IMR-90 (cell line): ENCODE measurements at regions not wholly inside any gene's neighbourhood (a gene's known extent, or its start where the extent isn't known, plus 50 kb on each side); places are given as distances from the start of the nearest gene placed in this dataset.

Experiments used
- ATAC-seq: fragments of 200-7000 bp; cut with Tn5 transposase; 2 replicates; pipeline ENCODE4 v1.9.1; 2020; ENCODE audit warnings: low read depth, mild to moderate bottlenecking, moderate library complexity
- BruUV-seq: library from RNA; stranded (reverse); fragments of 400-500 nt; replicated peaks from 2 replicates; lab custom pipeline; 2021; lab: Mats Ljungman, UMichigan
- CTCF ChIA-PET: fragments of 300-600 bp; formaldehyde crosslinking; extraction: SDS; loops from one replicate; lab custom pipeline; 2021; ENCODE audit warnings: antibody characterized with exemption; lab: Yijun Ruan, JAX
- POLR2A ChIA-PET: fragments of 300-600 bp; sonication (Branson Sonifier 250); formaldehyde crosslinking; loops from one replicate; lab custom pipeline; 2022; ENCODE audit warnings: antibody characterized with exemption; ENCODE audit not compliant: unreplicated experiment; lab: Charles Lee
- DNase-seq: peaks from one replicate; pipeline ENCODE4 v3.0.0; 2013
- H2AFZ ChIP-seq: replicated peaks from 2 replicates; pipeline ENCODE3; 2013; ENCODE audit warnings: low read length, mild to moderate bottlenecking; ENCODE audit not compliant: poor library complexity
- H2AK5ac ChIP-seq: 2 replicates; pipeline ENCODE4 v1.6.1; 2013; ENCODE audit warnings: low read depth, low read length, inconsistent platforms
- H2AK9ac ChIP-seq: replicated peaks from 2 replicates; pipeline ENCODE3; 2013; ENCODE audit warnings: mild to moderate bottlenecking, low read depth, low read length, moderate library complexity; ENCODE audit not compliant: poor library complexity
- H2BK120ac ChIP-seq: 2 replicates; pipeline ENCODE4 v1.6.1; 2013; ENCODE audit warnings: low read depth, low read length, inconsistent platforms
- H2BK15ac ChIP-seq: 3 replicates; pipeline ENCODE4 v1.6.1; 2013; ENCODE audit warnings: low read depth, low read length, inconsistent platforms
- H2BK20ac ChIP-seq: 2 replicates; pipeline ENCODE4 v1.6.1; 2013; ENCODE audit warnings: low read depth, mild to moderate bottlenecking, inconsistent platforms, low read length, moderate library complexity
- H2BK5ac ChIP-seq: 2 replicates; pipeline ENCODE4 v1.6.1; 2013; ENCODE audit warnings: mild to moderate bottlenecking, low read depth, low read length, inconsistent platforms; ENCODE audit not compliant: poor library complexity, severe bottlenecking
- H3K14ac ChIP-seq: replicated peaks from 2 replicates; pipeline ENCODE4 v1.6.1; 2013; ENCODE audit warnings: low read depth, low read length, inconsistent platforms
- H3K18ac ChIP-seq: 2 replicates; pipeline ENCODE4 v1.6.1; 2013; ENCODE audit warnings: low read depth, low read length, control low read depth
- H3K23ac ChIP-seq: 2 replicates; pipeline ENCODE4 v1.6.1; 2013; ENCODE audit warnings: low read depth, low read length, inconsistent platforms
- H3K27ac ChIP-seq: 2 replicates; pipeline ENCODE4 v1.5.1; 2013; ENCODE audit warnings: mild to moderate bottlenecking, control low read depth, low read length; ENCODE audit not compliant: insufficient read depth
- H3K27me3 ChIP-seq: 2 replicates; pipeline ENCODE4 v1.6.1; 2013; ENCODE audit warnings: low read length; ENCODE audit not compliant: control insufficient read depth, insufficient read depth
- H3K36me3 ChIP-seq: 2 replicates; pipeline ENCODE4 v1.6.1; 2013; ENCODE audit warnings: low read length, mixed read lengths; ENCODE audit not compliant: control insufficient read depth, insufficient read depth
- H3K4ac ChIP-seq: 2 replicates; pipeline ENCODE4 v1.6.1; 2013; ENCODE audit warnings: low read depth, low read length, inconsistent platforms
- H3K4me1 ChIP-seq: 2 replicates; pipeline ENCODE4 v1.6.1; 2013; ENCODE audit warnings: low read length, mixed read lengths; ENCODE audit not compliant: control insufficient read depth, insufficient read depth
- H3K4me2 ChIP-seq: 2 replicates; pipeline ENCODE4 v1.6.1; 2013; ENCODE audit warnings: low read depth, mild to moderate bottlenecking, control low read depth, low read length, moderate library complexity
- H3K4me3 ChIP-seq: 2 replicates; pipeline ENCODE4 v1.5.1; 2013; ENCODE audit warnings: low read depth, mild to moderate bottlenecking, control low read depth, low read length, moderate library complexity; ENCODE audit not compliant: insufficient read depth
- H3K56ac ChIP-seq: 2 replicates; pipeline ENCODE4 v1.6.1; 2013; ENCODE audit warnings: low read length, inconsistent platforms; ENCODE audit not compliant: insufficient read depth; ENCODE audit errors: extremely low read depth
- H3K79me1 ChIP-seq, 2 experiments: 2 replicates each; pipeline ENCODE4 v1.6.1; 2013; ENCODE audit warnings: low read length in 2 of 2, inconsistent platforms in 1 of 2, low read depth in 1 of 2
- H3K9ac ChIP-seq: 2 replicates; pipeline ENCODE4 v1.6.1; 2013; ENCODE audit warnings: low read depth, low read length, control low read depth
- H3K9me1 ChIP-seq: 2 replicates; pipeline ENCODE4 v1.6.1; 2013; ENCODE audit warnings: low read length, inconsistent platforms; ENCODE audit not compliant: insufficient read depth
- H3K9me3 ChIP-seq: 2 replicates; pipeline ENCODE4 v1.6.1; 2013; ENCODE audit warnings: low read length; ENCODE audit not compliant: control insufficient read depth, insufficient read depth
- H4K20me1 ChIP-seq: 2 replicates; pipeline ENCODE4 v1.6.1; 2013; ENCODE audit warnings: low read length, inconsistent platforms; ENCODE audit not compliant: insufficient read depth
- H4K5ac ChIP-seq: 2 replicates; pipeline ENCODE4 v1.6.1; 2013; ENCODE audit warnings: mild to moderate bottlenecking, low read depth, low read length, control low read depth
- H4K8ac ChIP-seq, 2 experiments: 2 replicates each; pipeline ENCODE4 v1.6.1; 2013; ENCODE audit warnings: low read depth in 2 of 2, low read length in 2 of 2, control low read depth in 1 of 2, inconsistent platforms in 1 of 2
- H4K91ac ChIP-seq: 2 replicates; pipeline ENCODE4 v1.6.1; 2013; ENCODE audit warnings: low read depth, low read length, inconsistent platforms; ENCODE audit not compliant: insufficient read depth
- BHLHE40 ChIP-seq: fragments of 150-350 bp; IDR thresholded peaks from 2 replicates; pipeline ENCODE4 v1.6.1; 2016; ENCODE audit warnings: mild to moderate bottlenecking, low read depth, low read length
- CEBPB ChIP-seq: IDR thresholded peaks from 2 replicates; pipeline ENCODE4 v1.6.1; 2012; ENCODE audit warnings: low read depth, low read length, improper control_type of control experiment
- CHD1 ChIP-seq: IDR thresholded peaks from 2 replicates; pipeline ENCODE4 v1.6.1; 2012; ENCODE audit warnings: low read depth, low read length, improper control_type of control experiment
- FOS ChIP-seq: fragments of 150-350 bp; IDR thresholded peaks from 2 replicates; pipeline ENCODE4 v1.6.1; 2016; ENCODE audit warnings: low read depth, low read length
- MAFK ChIP-seq: IDR thresholded peaks from 2 replicates; pipeline ENCODE4 v1.6.1; 2012; ENCODE audit warnings: low read depth, low read length, improper control_type of control experiment
- MAZ ChIP-seq: IDR thresholded peaks from 2 replicates; pipeline ENCODE4 v1.6.1; 2012; ENCODE audit warnings: low read depth, mild to moderate bottlenecking, low read length, improper control_type of control experiment, moderate library complexity, borderline replicate concordance
- MXI1 ChIP-seq: IDR thresholded peaks from 2 replicates; pipeline ENCODE4 v1.6.1; 2012; ENCODE audit warnings: low read depth, mild to moderate bottlenecking, low read length, moderate library complexity, borderline replicate concordance
- NFE2L2 ChIP-seq: fragments of 150-350 bp; IDR thresholded peaks from 2 replicates; pipeline ENCODE4 v1.6.1; 2016; ENCODE audit warnings: low read depth, mild to moderate bottlenecking, low read length
- POLR2A ChIP-seq: IDR thresholded peaks from 2 replicates; pipeline ENCODE4 v1.6.1; 2012; ENCODE audit warnings: mild to moderate bottlenecking, low read depth, low read length
- RAD21 ChIP-seq: IDR thresholded peaks from 2 replicates; pipeline ENCODE4 v1.6.1; 2012; ENCODE audit warnings: low read length, improper control_type of control experiment
- RCOR1 ChIP-seq: IDR thresholded peaks from 2 replicates; pipeline ENCODE4 v1.6.1; 2012; ENCODE audit warnings: mild to moderate bottlenecking, low read length, improper control_type of control experiment; ENCODE audit not compliant: insufficient replicate concordance
- RFX5 ChIP-seq: IDR thresholded peaks from 2 replicates; pipeline ENCODE4 v1.8.0; 2012; ENCODE audit warnings: low read depth, mild to moderate bottlenecking, low read length, moderate library complexity
- SMC3 ChIP-seq: fragments of 150-350 bp; IDR thresholded peaks from 2 replicates; pipeline ENCODE4 v1.6.1; 2016; ENCODE audit warnings: low read depth, mild to moderate bottlenecking, antibody characterized with exemption, low read length, moderate library complexity
- WGBS, 2 experiments: methylation state at CpG; one replicate each; pipeline versions ENCODE4 v1.1.5 to v1.1.7; 2013; ENCODE audit warnings: missing lambda C conversion rate in 2 of 2; ENCODE audit not compliant: insufficient read length in 1 of 2; ENCODE audit errors: extremely low coverage in 2 of 2; 5-methylcytosine and 5-hydroxymethylcytosine counted together
- dilution Hi-C: fragments of 300-500 bp; cut with HindIII; formaldehyde crosslinking; loops from one replicate; pipeline ENCODE4 v1.14.3; 2018; ENCODE audit warnings: low sequenced_read_pairs; ENCODE audit not compliant: unreplicated experiment
- in situ Hi-C: fragments of 300-500 bp; cut with MboI; formaldehyde crosslinking; loops from 3 replicates; pipeline ENCODE4 v1.14.3; 2019; ENCODE audit warnings: low sequenced_read_pairs, inconsistent platforms, mixed read lengths
- intact Hi-C: fragments of 100-400 bp; cut with micrococcal nuclease; formaldehyde crosslinking; loops from 2 replicates; pipeline ENCODE4 v1.10.0; 2022
- TF ChIP-seq, protein P1 (sequence below): fragments of 150-350 bp; IDR thresholded peaks from 2 replicates; pipeline ENCODE4 v1.6.1; 2016; ENCODE audit warnings: low read depth, mild to moderate bottlenecking, low read length, moderate library complexity, borderline replicate concordance
- TF ChIP-seq, protein P2 (sequence below): fragments of 150-350 bp; IDR thresholded peaks from 2 replicates; pipeline ENCODE4 v1.6.1; 2017; ENCODE audit warnings: mild to moderate bottlenecking, antibody characterized with exemption, low read length, low read depth
- TF ChIP-seq, protein P3 (sequence below): conservative IDR thresholded peaks from 2 replicates; pipeline ENCODE4 v1.5.1; 2012; ENCODE audit warnings: mild to moderate bottlenecking, low read depth, low read length, improper control_type of control experiment

DNA sequence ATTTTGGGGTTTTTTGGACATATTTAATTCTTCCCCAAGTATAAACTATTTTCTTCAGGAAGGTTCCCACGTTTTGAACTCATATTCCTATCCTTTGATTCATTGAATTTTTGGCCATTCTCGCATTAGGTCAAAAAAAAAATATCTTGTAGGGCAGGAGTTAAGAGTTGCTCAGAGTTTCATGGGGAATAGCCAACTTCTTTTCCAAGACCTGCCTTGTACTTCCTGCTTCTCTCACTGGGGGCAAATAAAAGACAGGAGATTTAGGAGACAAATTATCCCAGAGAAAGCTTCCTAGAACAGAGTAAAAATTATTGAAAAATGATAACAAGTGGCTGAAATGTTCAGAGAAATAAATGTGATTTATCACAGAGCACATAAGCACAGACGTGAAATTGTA, 55.2 kb upstream of the BCL11A start:
- Histone ChIP-seq H3K9me3 (no peaks in the 10 kb centered on the region), H3K4me1 (no peaks in the 10 kb centered on the region), H3K27ac (no peak overlapping the region), H2BK20ac (no peak overlapping the region), H3K36me3 (no peaks in the 10 kb centered on the region), H3K18ac (no peak overlapping the region), H4K91ac (no peak overlapping the region), H4K20me1 (no peaks in the 10 kb centered on the region), H3K27me3 (no peaks in the 10 kb centered on the region; the same call in 1 of the 2 replicates), H3K23ac (no peak overlapping the region), H2AK5ac (no peak overlapping the region), H3K56ac (no peak overlapping the region), H2AFZ (no peak overlapping the region), H3K4me3 (no peak overlapping the region), H4K8ac (no peak overlapping the region), H2BK120ac (no peak overlapping the region), H3K14ac (no peak overlapping the region), H4K5ac (no peak overlapping the region), H3K79me1 (no peaks in the 10 kb centered on the region), H2BK5ac (no peak overlapping the region), H3K9ac (no peak overlapping the region), H2AK9ac (no peak overlapping the region), H3K4me2 (no peak overlapping the region), H3K9me1 (no peaks in the 10 kb centered on the region), H3K4ac (no peak overlapping the region), H2BK15ac (no peak overlapping the region)
- DNase-seq: peak; percentile 29
- no peak for ATAC-seq
- POLR2A ChIA-PET: no interaction called here
- WGBS, 2 experiments: no CpG with 5 or more reads among the region's 3 CpGs
- intact Hi-C loops (no loop called here), dilution Hi-C loops (no loop called here), in situ Hi-C loops (no loop called here)
- TF ChIP-seq, protein P1, sequence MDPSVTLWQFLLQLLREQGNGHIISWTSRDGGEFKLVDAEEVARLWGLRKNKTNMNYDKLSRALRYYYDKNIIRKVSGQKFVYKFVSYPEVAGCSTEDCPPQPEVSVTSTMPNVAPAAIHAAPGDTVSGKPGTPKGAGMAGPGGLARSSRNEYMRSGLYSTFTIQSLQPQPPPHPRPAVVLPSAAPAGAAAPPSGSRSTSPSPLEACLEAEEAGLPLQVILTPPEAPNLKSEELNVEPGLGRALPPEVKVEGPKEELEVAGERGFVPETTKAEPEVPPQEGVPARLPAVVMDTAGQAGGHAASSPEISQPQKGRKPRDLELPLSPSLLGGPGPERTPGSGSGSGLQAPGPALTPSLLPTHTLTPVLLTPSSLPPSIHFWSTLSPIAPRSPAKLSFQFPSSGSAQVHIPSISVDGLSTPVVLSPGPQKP: no peak
- TF ChIP-seq, protein P2, sequence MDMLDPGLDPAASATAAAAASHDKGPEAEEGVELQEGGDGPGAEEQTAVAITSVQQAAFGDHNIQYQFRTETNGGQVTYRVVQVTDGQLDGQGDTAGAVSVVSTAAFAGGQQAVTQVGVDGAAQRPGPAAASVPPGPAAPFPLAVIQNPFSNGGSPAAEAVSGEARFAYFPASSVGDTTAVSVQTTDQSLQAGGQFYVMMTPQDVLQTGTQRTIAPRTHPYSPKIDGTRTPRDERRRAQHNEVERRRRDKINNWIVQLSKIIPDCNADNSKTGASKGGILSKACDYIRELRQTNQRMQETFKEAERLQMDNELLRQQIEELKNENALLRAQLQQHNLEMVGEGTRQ: no peak
- TF ChIP-seq BHLHE40: no peak
- TF ChIP-seq MAFK: no peak
- no peak for TF ChIP-seq FOS
- TF ChIP-seq MAZ: no peak
- no peak for TF ChIP-seq CHD1
- no peak for TF ChIP-seq NFE2L2
- TF ChIP-seq, protein P3, sequence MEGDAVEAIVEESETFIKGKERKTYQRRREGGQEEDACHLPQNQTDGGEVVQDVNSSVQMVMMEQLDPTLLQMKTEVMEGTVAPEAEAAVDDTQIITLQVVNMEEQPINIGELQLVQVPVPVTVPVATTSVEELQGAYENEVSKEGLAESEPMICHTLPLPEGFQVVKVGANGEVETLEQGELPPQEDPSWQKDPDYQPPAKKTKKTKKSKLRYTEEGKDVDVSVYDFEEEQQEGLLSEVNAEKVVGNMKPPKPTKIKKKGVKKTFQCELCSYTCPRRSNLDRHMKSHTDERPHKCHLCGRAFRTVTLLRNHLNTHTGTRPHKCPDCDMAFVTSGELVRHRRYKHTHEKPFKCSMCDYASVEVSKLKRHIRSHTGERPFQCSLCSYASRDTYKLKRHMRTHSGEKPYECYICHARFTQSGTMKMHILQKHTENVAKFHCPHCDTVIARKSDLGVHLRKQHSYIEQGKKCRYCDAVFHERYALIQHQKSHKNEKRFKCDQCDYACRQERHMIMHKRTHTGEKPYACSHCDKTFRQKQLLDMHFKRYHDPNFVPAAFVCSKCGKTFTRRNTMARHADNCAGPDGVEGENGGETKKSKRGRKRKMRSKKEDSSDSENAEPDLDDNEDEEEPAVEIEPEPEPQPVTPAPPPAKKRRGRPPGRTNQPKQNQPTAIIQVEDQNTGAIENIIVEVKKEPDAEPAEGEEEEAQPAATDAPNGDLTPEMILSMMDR: no peak
- TF ChIP-seq RFX5: no peak
- TF ChIP-seq SMC3: no peak
- no peak for TF ChIP-seq RAD21
- no peak for TF ChIP-seq RCOR1
- TF ChIP-seq POLR2A: no peak
- no peak for TF ChIP-seq MXI1
- no peak for TF ChIP-seq CEBPB
- CTCF ChIA-PET: no interaction called here
- BruUV-seq: no TSS peak
